ENCODE measurements at regions not wholly inside any gene's neighbourhood (a gene's known extent, or its start where the extent isn't known, plus 50 kb on each side); places are given as distances from the start of the nearest gene placed in this dataset.

- Histone ChIP-seq H3K9me3 (ENCODE audit: control insufficient read depth in 2 of 2, insufficient read depth in 1 of 2, low read depth in 1 of 2, low read length in 1 of 2) (no peaks in the 10 kb centered on the region), H3K36me3 (ENCODE audit: control insufficient read depth in 3 of 3, insufficient read depth in 2 of 3, low read depth in 1 of 3, low read length in 3 of 3) (no peaks in the 10 kb centered on the region), H3K4me3 (ENCODE audit: low read depth in 1 of 3, low read length in 3 of 3) (no peak overlapping the region), H3K27ac (ENCODE audit: low read depth in 1 of 3, low read length in 2 of 3) (no peak overlapping the region), H3K27me3 (ENCODE audit: control insufficient read depth in 3 of 3, insufficient read depth in 3 of 3, low read length in 3 of 3) (no peaks in the 10 kb centered on the region), H3K4me1 (ENCODE audit: control insufficient read depth in 3 of 3, insufficient read depth in 2 of 3, low read depth in 1 of 3, low read length in 2 of 3) (no peaks in the 10 kb centered on the region)
- WGBS, 3 donors, result 91 to 98% (median 92%) methylated on average over 3 of the region's 3 CpGs
- DNase-seq (no peak), FAIRE-seq (no peak)
These were observed 182.7 kb downstream of the ADAMTS15 start for GRCh38 chr11:130631119-130631518.

- no peaks in the 10 kb centered on the region for H3K9me3 ChIP-seq (ENCODE audit: control insufficient read depth in 2 of 2, insufficient read depth in 1 of 2, low read depth in 1 of 2, low read length in 1 of 2)
- no peaks in the 10 kb centered on the region for H3K4me1 ChIP-seq (ENCODE audit: control insufficient read depth in 3 of 3, insufficient read depth in 2 of 3, low read depth in 1 of 3, low read length in 2 of 3)
- no peak for DNase-seq
- no peak overlapping the region for H3K4me3 ChIP-seq (ENCODE audit: low read depth in 1 of 3, low read length in 3 of 3)
- FAIRE-seq, result no peak
- 52 to 69% (median 65%) methylated on average over 2 of the region's 2 CpGs for WGBS, 3 donors
- H3K36me3 ChIP-seq (ENCODE audit: control insufficient read depth in 3 of 3, insufficient read depth in 2 of 3, low read depth in 1 of 3, low read length in 3 of 3), result no peaks in the 10 kb centered on the region
- H3K27me3 ChIP-seq (ENCODE audit: control insufficient read depth in 3 of 3, insufficient read depth in 3 of 3, low read length in 3 of 3), result no peaks in the 10 kb centered on the region
- H3K27ac ChIP-seq (ENCODE audit: low read depth in 1 of 3, low read length in 2 of 3), result no peak overlapping the region
These were observed 185.0 kb downstream of the ADAMTS15 start for GRCh38 chr11:130633466-130633865.

GRCh38 chr11:130634186-130634585, 185.7 kb downstream of the ADAMTS15 start:
- FAIRE-seq, result no peak
- H3K4me3 ChIP-seq (ENCODE audit: low read depth in 1 of 3, low read length in 3 of 3), result no peak overlapping the region
- H3K27me3 ChIP-seq (ENCODE audit: control insufficient read depth in 3 of 3, insufficient read depth in 3 of 3, low read length in 3 of 3), result no peaks in the 10 kb centered on the region
- 89 to 96% (median 94%) methylated on average over 4 of the region's 4 CpGs for WGBS, 3 donors
- H3K4me1 ChIP-seq (ENCODE audit: control insufficient read depth in 3 of 3, insufficient read depth in 2 of 3, low read depth in 1 of 3, low read length in 2 of 3), result no peaks in the 10 kb centered on the region
- no peak for DNase-seq
- H3K27ac ChIP-seq (ENCODE audit: low read depth in 1 of 3, low read length in 2 of 3), result no peak overlapping the region
- no peaks in the 10 kb centered on the region for H3K9me3 ChIP-seq (ENCODE audit: control insufficient read depth in 2 of 2, insufficient read depth in 1 of 2, low read depth in 1 of 2, low read length in 1 of 2)
- H3K36me3 ChIP-seq (ENCODE audit: control insufficient read depth in 3 of 3, insufficient read depth in 2 of 3, low read depth in 1 of 3, low read length in 3 of 3), result no peaks in the 10 kb centered on the region

- H3K27me3 ChIP-seq (ENCODE audit: control insufficient read depth in 3 of 3, insufficient read depth in 3 of 3, low read length in 3 of 3), result no peaks in the 10 kb centered on the region
- H3K27ac ChIP-seq (ENCODE audit: low read depth in 1 of 3, low read length in 2 of 3), result no peak overlapping the region
- no peaks in the 10 kb centered on the region for H3K9me3 ChIP-seq (ENCODE audit: control insufficient read depth in 2 of 2, insufficient read depth in 1 of 2, low read depth in 1 of 2, low read length in 1 of 2)
- no peaks in the 10 kb centered on the region for H3K36me3 ChIP-seq (ENCODE audit: control insufficient read depth in 3 of 3, insufficient read depth in 2 of 3, low read depth in 1 of 3, low read length in 3 of 3)
- FAIRE-seq, result no peak
- no peak for DNase-seq
- H3K4me1 ChIP-seq (ENCODE audit: control insufficient read depth in 3 of 3, insufficient read depth in 2 of 3, low read depth in 1 of 3, low read length in 2 of 3), result no peaks in the 10 kb centered on the region
- no peak overlapping the region for H3K4me3 ChIP-seq (ENCODE audit: low read depth in 1 of 3, low read length in 3 of 3)
- WGBS, 3 donors, result 61 to 75% (median 66%) methylated on average over 11 of the region's 11 CpGs
These were observed 186.6 kb downstream of the ADAMTS15 start for GRCh38 chr11:130634961-130635473.

- DNase-seq (no peak), FAIRE-seq (no peak)
- Histone ChIP-seq H3K27ac (ENCODE audit: low read depth in 1 of 3, low read length in 2 of 3) (no peak overlapping the region), H3K4me3 (ENCODE audit: low read depth in 1 of 3, low read length in 3 of 3) (no peak overlapping the region), H3K9me3 (ENCODE audit: control insufficient read depth in 2 of 2, insufficient read depth in 1 of 2, low read depth in 1 of 2, low read length in 1 of 2) (no peaks in the 10 kb centered on the region), H3K4me1 (ENCODE audit: control insufficient read depth in 3 of 3, insufficient read depth in 2 of 3, low read depth in 1 of 3, low read length in 2 of 3) (no peaks in the 10 kb centered on the region), H3K27me3 (ENCODE audit: control insufficient read depth in 3 of 3, insufficient read depth in 3 of 3, low read length in 3 of 3) (no peaks in the 10 kb centered on the region), H3K36me3 (ENCODE audit: control insufficient read depth in 3 of 3, insufficient read depth in 2 of 3, low read depth in 1 of 3, low read length in 3 of 3) (no peaks in the 10 kb centered on the region)
- 81 to 95% (median 87%) methylated on average over 5 of the region's 5 CpGs for WGBS, 3 donors
These were observed 187.6 kb downstream of the ADAMTS15 start for GRCh38 chr11:130635937-130636630.

- Histone ChIP-seq H3K9me3 (ENCODE audit: control insufficient read depth in 2 of 2, insufficient read depth in 1 of 2, low read depth in 1 of 2, low read length in 1 of 2) (no peaks in the 10 kb centered on the region), H3K27me3 (ENCODE audit: control insufficient read depth in 3 of 3, insufficient read depth in 3 of 3, low read length in 3 of 3) (no peaks in the 10 kb centered on the region), H3K4me3 (ENCODE audit: low read depth in 1 of 3, low read length in 3 of 3) (no peak overlapping the region), H3K27ac (ENCODE audit: low read depth in 1 of 3, low read length in 2 of 3) (no peak overlapping the region), H3K4me1 (ENCODE audit: control insufficient read depth in 3 of 3, insufficient read depth in 2 of 3, low read depth in 1 of 3, low read length in 2 of 3) (no peaks in the 10 kb centered on the region), H3K36me3 (ENCODE audit: control insufficient read depth in 3 of 3, insufficient read depth in 2 of 3, low read depth in 1 of 3, low read length in 3 of 3) (no peaks in the 10 kb centered on the region)
- peak; percentile 40 to 42 for DNase-seq
- FAIRE-seq, result no peak
- 52 to 73% (median 62%) methylated on average over 9 of the region's 9 CpGs for WGBS, 3 donors
These were observed 188.4 kb downstream of the ADAMTS15 start for GRCh38 chr11:130636722-130637464.

- 91 to 93% (median 92%) methylated on average over 7 of the region's 7 CpGs for WGBS, 3 donors
- no peak for FAIRE-seq
- H3K36me3 ChIP-seq (ENCODE audit: control insufficient read depth in 3 of 3, insufficient read depth in 2 of 3, low read depth in 1 of 3, low read length in 3 of 3), result no peaks in the 10 kb centered on the region
These were observed 189.1 kb downstream of the ADAMTS15 start for GRCh38 chr11:130637566-130637965.

GRCh38 chr11:130638033-130638432, 189.6 kb downstream of the ADAMTS15 start:
- 58 to 62% (median 59%) methylated on average over 5 of the region's 5 CpGs for WGBS, 3 donors
- H3K27ac ChIP-seq (ENCODE audit: low read depth in 1 of 3, low read length in 2 of 3), result no peak overlapping the region
- no peak for FAIRE-seq
- H3K36me3 ChIP-seq (ENCODE audit: control insufficient read depth in 3 of 3, insufficient read depth in 2 of 3, low read depth in 1 of 3, low read length in 3 of 3), result no peaks in the 10 kb centered on the region
- no peaks in the 10 kb centered on the region for H3K27me3 ChIP-seq (ENCODE audit: control insufficient read depth in 3 of 3, insufficient read depth in 3 of 3, low read length in 3 of 3)
- no peaks in the 10 kb centered on the region for H3K9me3 ChIP-seq (ENCODE audit: control insufficient read depth in 2 of 2, insufficient read depth in 1 of 2, low read depth in 1 of 2, low read length in 1 of 2)
- DNase-seq, result no peak
- H3K4me3 ChIP-seq (ENCODE audit: low read depth in 1 of 3, low read length in 3 of 3), result no peak overlapping the region
- no peaks in the 10 kb centered on the region for H3K4me1 ChIP-seq (ENCODE audit: control insufficient read depth in 3 of 3, insufficient read depth in 2 of 3, low read depth in 1 of 3, low read length in 2 of 3)

More at GRCh38 chr11:130637566-130637965, 189.1 kb downstream of the ADAMTS15 start:
- no peaks in the 10 kb centered on the region for H3K4me1 ChIP-seq (ENCODE audit: control insufficient read depth in 3 of 3, insufficient read depth in 2 of 3, low read depth in 1 of 3, low read length in 2 of 3)
- no peak overlapping the region for H3K4me3 ChIP-seq (ENCODE audit: low read depth in 1 of 3, low read length in 3 of 3)
- H3K9me3 ChIP-seq (ENCODE audit: control insufficient read depth in 2 of 2, insufficient read depth in 1 of 2, low read depth in 1 of 2, low read length in 1 of 2), result no peaks in the 10 kb centered on the region
- H3K27me3 ChIP-seq (ENCODE audit: control insufficient read depth in 3 of 3, insufficient read depth in 3 of 3, low read length in 3 of 3), result no peaks in the 10 kb centered on the region
- no peak overlapping the region for H3K27ac ChIP-seq (ENCODE audit: low read depth in 1 of 3, low read length in 2 of 3)
- DNase-seq, result no peak

Data from small intestine (tissue), 7 donors.